Fibroblast of villous mesenchyme (primary cell): ENCODE measurements at regions not wholly inside any gene's neighbourhood (a gene's known extent, or its start where the extent isn't known, plus 50 kb on each side); places are given as distances from the start of the nearest gene placed in this dataset.

Experiments
- DNase-seq: peaks from one replicate; pipeline ENCODE4 v3.0.0-alpha.2; 2010; ENCODE audit warnings: low read depth
- H3K4me3 ChIP-seq: 2 replicates; pipeline ENCODE4 v1.5.1; 2011; ENCODE audit warnings: low read depth, mild to moderate bottlenecking, low read length
- CTCF ChIP-seq: IDR thresholded peaks from 2 replicates; pipeline ENCODE4 v1.5.1; 2012; ENCODE audit warnings: low read depth, mild to moderate bottlenecking, low read length; ENCODE audit not compliant: insufficient read depth

GRCh38 chr14:38129705-38130104 is 78.0 kb upstream of the SSTR1 start:
- H3K4me3 ChIP-seq = no peak overlapping the region
- DNase-seq = no peak
- TF ChIP-seq CTCF = no peak

- TF ChIP-seq CTCF = no peak
- DNase-seq = peak; percentile 11
- H3K4me3 ChIP-seq = no peak overlapping the region
These were observed 73.2 kb upstream of the SSTR1 start for GRCh38 chr14:38134416-38135030.

GRCh38 chr14:38135106-38135867 is 72.4 kb upstream of the SSTR1 start:
- no peak overlapping the region for H3K4me3 ChIP-seq
- peak; percentile 63 for DNase-seq
- no peak for TF ChIP-seq CTCF

GRCh38 chr14:38137005-38137404 is 70.7 kb upstream of the SSTR1 start:
- peak; percentile 13 for DNase-seq
- no peak overlapping the region for H3K4me3 ChIP-seq
- no peak for TF ChIP-seq CTCF

GRCh38 chr14:38138473-38139138 is 69.1 kb upstream of the SSTR1 start:
- no peak overlapping the region for H3K4me3 ChIP-seq
- no peak for TF ChIP-seq CTCF
- peak; percentile 23 for DNase-seq

GRCh38 chr14:38139926-38140325 is 67.8 kb upstream of the SSTR1 start:
- DNase-seq = no peak
- TF ChIP-seq CTCF = no peak
- H3K4me3 ChIP-seq = no peak overlapping the region
